ENCODE measurements at regions not wholly inside any gene's neighbourhood (a gene's known extent, or its start where the extent isn't known, plus 50 kb on each side); places are given as distances from the start of the nearest gene placed in this dataset.

- Histone ChIP-seq H3K9me3 (no peaks in the 10 kb centered on the region), H3K79me2 (ENCODE audit: insufficient read depth) (no peaks in the 10 kb centered on the region), H3K4me2 (no peak overlapping the region), H3K36me3 (replicated peaks in 1 of 2; ENCODE audit: control insufficient read depth in 1 of 2, insufficient read depth in 2 of 2, low read length in 1 of 2) (no peaks in the 10 kb centered on the region), H3K9ac (no peak overlapping the region), H3K9me2 (no peaks in the 10 kb centered on the region), H3K4me1 (ENCODE audit: control insufficient read depth in 1 of 2, insufficient read depth in 2 of 2, low read depth in 1 of 2, low read length in 1 of 2) (no peaks in the 10 kb centered on the region), H3K27me3 (ENCODE audit: insufficient read depth) (no peaks in the 10 kb centered on the region), H3K4me3 (ENCODE audit: low read depth in 2 of 2, low read length in 1 of 2) (no peak overlapping the region), H3F3A (replicated peaks; ENCODE audit: insufficient read depth) (no peaks in the 10 kb centered on the region), H3K27ac (ENCODE audit: low read depth in 2 of 2, low read length in 1 of 2) (no peak overlapping the region), H2AFZ (ENCODE audit: low read depth) (no peak overlapping the region), H4K20me1 (ENCODE audit: insufficient read depth) (no peaks in the 10 kb centered on the region)
- WGBS (ENCODE audit: low lambda C conversion rate): 14% methylated on average over 7 of the region's 7 CpGs
- CTCF ChIA-PET: interaction anchor here (1.3 kb wide), 1 partner anchor 42 kb away, joined by 3 read pairs; no protein-coding TSS in a partner anchor
- POLR2A ChIA-PET: no interaction called here
- no peak for DNase-seq
- TF ChIP-seq MXI1 (IDR thresholded peaks at IDR 0.05; ENCODE audit: low read depth, low read length): no peak
- TF ChIP-seq USF1 (IDR thresholded peaks at IDR 0.05; ENCODE audit: borderline replicate concordance, low read depth): no peak
- TF ChIP-seq GABPA (IDR thresholded peaks at IDR 0.05; ENCODE audit: low read depth): no peak
- no peak for TF ChIP-seq GATA2 (CRISPR knock-in tag; IDR thresholded peaks at IDR 0.05)
- TF ChIP-seq SMC3 (IDR thresholded peaks at IDR 0.05; ENCODE audit: low read depth, low read length): no peak
- no peak for TF ChIP-seq CTCF (IDR thresholded peaks at IDR 0.05)
- TF ChIP-seq EP300 (IDR thresholded peaks at IDR 0.05; ENCODE audit: borderline replicate concordance in 1 of 2, low read depth in 1 of 2, low read length in 1 of 2): no peak
Measured at GRCh38 chr2:118264232-118264990, 176.1 kb downstream of the INSIG2 start.

- Histone ChIP-seq H3K9me3 (no peaks in the 10 kb centered on the region), H3K4me3 (ENCODE audit: low read depth in 2 of 2, low read length in 1 of 2) (no peak overlapping the region), H3K36me3 (replicated peaks in 1 of 2; ENCODE audit: control insufficient read depth in 1 of 2, insufficient read depth in 2 of 2, low read length in 1 of 2) (no peaks in the 10 kb centered on the region), H3K27me3 (ENCODE audit: insufficient read depth) (no peaks in the 10 kb centered on the region), H3K9ac (no peak overlapping the region), H3K4me2 (no peak overlapping the region), H3K27ac (ENCODE audit: low read depth in 2 of 2, low read length in 1 of 2) (no peak overlapping the region), H3K79me2 (ENCODE audit: insufficient read depth) (no peaks in the 10 kb centered on the region), H3K9me2 (no peaks in the 10 kb centered on the region), H3K4me1 (ENCODE audit: control insufficient read depth in 1 of 2, insufficient read depth in 2 of 2, low read depth in 1 of 2, low read length in 1 of 2) (no peaks in the 10 kb centered on the region), H2AFZ (ENCODE audit: low read depth) (no peak overlapping the region), H3F3A (replicated peaks; ENCODE audit: insufficient read depth) (no peaks in the 10 kb centered on the region), H4K20me1 (ENCODE audit: insufficient read depth) (no peaks in the 10 kb centered on the region)
- TF ChIP-seq TCF12 (IDR thresholded peaks at IDR 0.05) (no peak), FOXM1 (IDR thresholded peaks at IDR 0.05; ENCODE audit: low read depth) (no peak), YY1 (IDR thresholded peaks at IDR 0.05; ENCODE audit: low read depth) (no peak), SIN3A (IDR thresholded peaks at IDR 0.05; ENCODE audit: borderline replicate concordance, low read depth, low read length) (no peak), MXI1 (IDR thresholded peaks at IDR 0.05; ENCODE audit: low read depth, low read length) (no peak), RAD21 (IDR thresholded peaks at IDR 0.05; ENCODE audit: low read length) (no peak), JUND (IDR thresholded peaks at IDR 0.05) (no peak), TAF1 (IDR thresholded peaks at IDR 0.05; ENCODE audit: borderline replicate concordance, low read depth, low read length) (no peak), PBX3 (IDR thresholded peaks at IDR 0.05) (no peak), USF1 (IDR thresholded peaks at IDR 0.05; ENCODE audit: borderline replicate concordance, low read depth) (no peak), MEF2A (IDR thresholded peaks at IDR 0.05; ENCODE audit: borderline replicate concordance, low read depth) (no peak), SMC3 (IDR thresholded peaks at IDR 0.05; ENCODE audit: low read depth, low read length) (no peak), POLR2AphosphoS5 (IDR thresholded peaks at IDR 0.05; ENCODE audit: low read depth, low read length) (no peak), FOXJ3 (CRISPR knock-in tag; IDR thresholded peaks at IDR 0.05) (no peak), IRF3 (IDR thresholded peaks at IDR 0.05; ENCODE audit: low read depth, low read length) (no peak), RCOR1 (IDR thresholded peaks at IDR 0.05; ENCODE audit: low read length) (no peak), RXRA (IDR thresholded peaks at IDR 0.05; ENCODE audit: borderline replicate concordance, low read depth) (no peak), EZH2phosphoT487 (IDR thresholded peaks at IDR 0.05; ENCODE audit: borderline replicate concordance, low read depth) (no peak), MAX (IDR thresholded peaks at IDR 0.05; ENCODE audit: low read depth) (no peak)
- ChIA-PET CTCF (no interaction called here), POLR2A (no interaction called here)
- WGBS (ENCODE audit: low lambda C conversion rate): 0% methylated on average over 2 of the region's 2 CpGs
- no peak for DNase-seq
Measured at GRCh38 chr2:118257696-118258095, 169.4 kb downstream of the INSIG2 start.
